ENCODE measurements at regions not wholly inside any gene's neighbourhood (a gene's known extent, or its start where the extent isn't known, plus 50 kb on each side); places are given as distances from the start of the nearest gene placed in this dataset.

- H3K36me3 ChIP-seq (ENCODE audit: control insufficient read depth in 2 of 2, insufficient read depth in 2 of 2, low read length in 1 of 2) = no peaks in the 10 kb centered on the region
- ATAC-seq = no peak
- no peaks in the 10 kb centered on the region for H3K27me3 ChIP-seq (replicated peaks in 1 of 2; ENCODE audit: control insufficient read depth in 2 of 2, insufficient read depth in 2 of 2, low read length in 1 of 2)
- RAD21 ChIA-PET (ENCODE audit: unreplicated experiment) = no interaction called here
- no peak overlapping the region for H3K4me2 ChIP-seq (ENCODE audit: control insufficient read depth, insufficient read depth)
- no TSS peak for BruUV-seq (replicated peaks)
- DNase-seq (ENCODE audit: low read depth, low spot score) = no peak
- no peaks in the 10 kb centered on the region for H4K20me1 ChIP-seq (ENCODE audit: control insufficient read depth, insufficient read depth)
- no peak for FAIRE-seq
- in situ Hi-C loops (cut with MboI) (no loop called here), intact Hi-C loops (cut with micrococcal nuclease; ENCODE audit: unreplicated experiment) (no loop called here)
- WGBS (ENCODE audit: insufficient coverage, insufficient replicate concordance, low lambda C conversion rate, missing lambda C conversion rate) = 3% methylated on average over 2 of the region's 2 CpGs
- H3K9me3 ChIP-seq (replicated peaks; ENCODE audit: control insufficient read depth, insufficient read depth, low read length) = no peaks in the 10 kb centered on the region
- H3K9ac ChIP-seq (ENCODE audit: control insufficient read depth, insufficient read depth, low read length) = no peak overlapping the region
- POLR2A ChIA-PET = no interaction called here
- no peak overlapping the region for H2AFZ ChIP-seq (ENCODE audit: control insufficient read depth, low read depth, low read length)
- H3K4me3 ChIP-seq = no peak overlapping the region
- SMC1A ChIA-PET (ENCODE audit: uncharacterized antibody, unreplicated experiment) = no interaction called here
- no peak overlapping the region for H3K27ac ChIP-seq (ENCODE audit: control insufficient read depth, insufficient read depth)
- no peaks in the 10 kb centered on the region for H3K79me2 ChIP-seq (ENCODE audit: control insufficient read depth, insufficient read depth, low read length)
- TF ChIP-seq ZNF24 (IDR thresholded peaks at IDR 0.05) (no peak), CBX5 (IDR thresholded peaks at IDR 0.05; ENCODE audit: low read depth) (no peak), CEBPB (IDR thresholded peaks at IDR 0.05; ENCODE audit: borderline replicate concordance in 1 of 2, low read depth in 2 of 2, low read length in 2 of 2) (no peak), CBX3 (IDR thresholded peaks at IDR 0.05; ENCODE audit: borderline replicate concordance, low read depth) (no peak), YBX1 (IDR thresholded peaks at IDR 0.05) (no peak), RBBP5 (conservative IDR thresholded peaks at IDR 0.05) (no peak), RELA (IDR thresholded peaks at IDR 0.05; ENCODE audit: borderline replicate concordance, partially characterized antibody) (no peak), STAT1 (conservative IDR thresholded peaks at IDR 0.05) (no peak), FOXM1 (IDR thresholded peaks at IDR 0.05; ENCODE audit: low read depth, low read length) (no peak)
- no peaks in the 10 kb centered on the region for H3K4me1 ChIP-seq (ENCODE audit: control insufficient read depth, insufficient read depth, low read length)
- CTCF ChIA-PET = no interaction called here
These were observed 306.8 kb upstream of the G2E3 start for GRCh38 chr14:30252151-30252550.

Measured in GM12878 (cell line).